GM21786 (cell line): ENCODE measurements at regions not wholly inside any gene's neighbourhood (a gene's known extent, or its start where the extent isn't known, plus 50 kb on each side); places are given as distances from the start of the nearest gene placed in this dataset.

Experiments used
- ATAC-seq: cut with Tn5 transposase; IDR thresholded peaks from one replicate; pipeline ENCODE4 v1.9.1; 2021; ENCODE audit not compliant: unreplicated experiment

- no peak for ATAC-seq
These were observed 1541.9 kb downstream of the AACS start for GRCh38 chr12:126607157-126607556.

GRCh38 chr12:126607867-126608266, 1542.6 kb downstream of the AACS start:
- ATAC-seq, result no peak

GRCh38 chr12:126608607-126609175, 1543.5 kb downstream of the AACS start:
- ATAC-seq, result no peak

- ATAC-seq, result no peak
These were observed 1551.2 kb downstream of the AACS start for GRCh38 chr12:126616441-126616840.

- ATAC-seq, result no peak
These were observed 1552.1 kb downstream of the AACS start for GRCh38 chr12:126617312-126617711.

- no peak for ATAC-seq
These were observed 1562.4 kb downstream of the AACS start for GRCh38 chr12:126627596-126627995.

GRCh38 chr12:126636821-126637220, 1571.6 kb downstream of the AACS start:
- no peak for ATAC-seq

GRCh38 chr12:126644236-126645020, 1579.2 kb downstream of the AACS start:
- no peak for ATAC-seq

- ATAC-seq, result no peak
These were observed 1582.8 kb downstream of the AACS start for GRCh38 chr12:126648074-126648473.

GRCh38 chr12:126651133-126651532, 1585.9 kb downstream of the AACS start:
- ATAC-seq, result no peak

- no peak for ATAC-seq
These were observed 1598.3 kb downstream of the AACS start for GRCh38 chr12:126663304-126664094.

GRCh38 chr12:126667339-126667738, 1599.6 kb upstream of the TMEM132C start:
- no peak for ATAC-seq

GRCh38 chr12:126668538-126668937, 1598.4 kb upstream of the TMEM132C start:
- no peak for ATAC-seq

GRCh38 chr12:126668961-126669360, 1598.0 kb upstream of the TMEM132C start:
- ATAC-seq, result no peak

GRCh38 chr12:126676434-126676833, 1590.5 kb upstream of the TMEM132C start:
- no peak for ATAC-seq

- no peak for ATAC-seq
These were observed 1585.3 kb upstream of the TMEM132C start for GRCh38 chr12:126681676-126682075.

- ATAC-seq, result no peak
These were observed 1582.3 kb upstream of the TMEM132C start for GRCh38 chr12:126684703-126685102.

- ATAC-seq, result no peak
These were observed 1581.3 kb upstream of the TMEM132C start for GRCh38 chr12:126685636-126686035.

- ATAC-seq, result no peak
These were observed 1578.4 kb upstream of the TMEM132C start for GRCh38 chr12:126688556-126688955.

GRCh38 chr12:126700096-126700495, 1566.9 kb upstream of the TMEM132C start:
- no peak for ATAC-seq

- no peak for ATAC-seq
These were observed 1562.4 kb upstream of the TMEM132C start for GRCh38 chr12:126704609-126705008.

- ATAC-seq, result no peak
These were observed 1560.7 kb upstream of the TMEM132C start for GRCh38 chr12:126706300-126706699.
